ENCODE measurements at regions not wholly inside any gene's neighbourhood (a gene's known extent, or its start where the extent isn't known, plus 50 kb on each side); places are given as distances from the start of the nearest gene placed in this dataset.

DNA sequence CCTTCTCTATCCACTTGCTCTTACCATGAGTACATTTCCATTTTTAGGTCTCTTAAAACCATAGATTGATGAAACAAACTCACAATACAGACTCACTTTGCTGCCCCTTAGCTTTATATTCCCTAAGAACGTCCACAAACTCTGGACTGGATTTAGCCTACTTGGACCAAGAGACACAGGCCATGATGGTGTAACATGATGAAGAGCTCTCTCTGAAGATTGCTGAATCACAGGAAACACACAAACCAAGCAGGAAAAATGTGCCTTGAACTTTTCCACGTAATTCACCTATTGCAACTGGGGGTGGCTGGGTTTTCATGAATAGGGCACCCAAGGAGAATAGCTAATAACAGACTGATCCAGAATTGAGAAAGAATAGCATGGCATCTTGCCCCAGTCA lies 201.7 kb upstream of the RBBP8 start:
- DNase-seq (ENCODE audit: low read depth) = no peak
- TF ChIP-seq, protein P1, sequence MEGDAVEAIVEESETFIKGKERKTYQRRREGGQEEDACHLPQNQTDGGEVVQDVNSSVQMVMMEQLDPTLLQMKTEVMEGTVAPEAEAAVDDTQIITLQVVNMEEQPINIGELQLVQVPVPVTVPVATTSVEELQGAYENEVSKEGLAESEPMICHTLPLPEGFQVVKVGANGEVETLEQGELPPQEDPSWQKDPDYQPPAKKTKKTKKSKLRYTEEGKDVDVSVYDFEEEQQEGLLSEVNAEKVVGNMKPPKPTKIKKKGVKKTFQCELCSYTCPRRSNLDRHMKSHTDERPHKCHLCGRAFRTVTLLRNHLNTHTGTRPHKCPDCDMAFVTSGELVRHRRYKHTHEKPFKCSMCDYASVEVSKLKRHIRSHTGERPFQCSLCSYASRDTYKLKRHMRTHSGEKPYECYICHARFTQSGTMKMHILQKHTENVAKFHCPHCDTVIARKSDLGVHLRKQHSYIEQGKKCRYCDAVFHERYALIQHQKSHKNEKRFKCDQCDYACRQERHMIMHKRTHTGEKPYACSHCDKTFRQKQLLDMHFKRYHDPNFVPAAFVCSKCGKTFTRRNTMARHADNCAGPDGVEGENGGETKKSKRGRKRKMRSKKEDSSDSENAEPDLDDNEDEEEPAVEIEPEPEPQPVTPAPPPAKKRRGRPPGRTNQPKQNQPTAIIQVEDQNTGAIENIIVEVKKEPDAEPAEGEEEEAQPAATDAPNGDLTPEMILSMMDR (IDR thresholded peaks at IDR 0.05; ENCODE audit: low read depth, low read length, missing control alignments) = no peak
- H3K4me3 ChIP-seq (ENCODE audit: low read depth, low read length) = no peak overlapping the region

DNA sequence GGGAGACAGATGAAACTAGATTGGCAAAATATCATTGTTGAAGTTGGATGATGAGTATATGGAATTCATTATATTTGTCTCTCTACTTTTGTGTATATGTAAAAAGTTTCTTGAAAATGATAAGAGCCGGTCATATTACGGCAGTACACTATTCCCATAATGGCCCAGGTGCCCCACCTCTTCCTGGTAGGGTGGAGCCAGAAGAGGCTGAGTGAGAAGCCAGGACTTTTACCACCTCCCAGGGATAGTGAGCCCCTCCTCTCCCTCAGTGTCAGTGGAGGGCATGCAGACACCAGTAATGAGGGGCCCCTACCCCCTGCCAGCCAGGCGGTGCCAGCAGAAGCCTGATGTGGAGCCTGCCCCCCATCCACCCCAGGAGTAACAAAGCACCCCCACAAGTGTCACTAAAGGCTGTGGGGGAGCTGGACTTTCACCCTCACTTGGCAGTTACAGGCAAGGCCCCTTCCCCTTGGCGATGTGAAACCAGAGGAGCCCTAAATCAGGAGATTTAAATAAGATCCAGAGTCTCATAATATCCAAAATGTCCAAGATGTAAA lies 198.9 kb upstream of the RBBP8 start:
- no peak for DNase-seq (ENCODE audit: low read depth)
- TF ChIP-seq, protein P1 (IDR thresholded peaks at IDR 0.05; ENCODE audit: low read depth, low read length, missing control alignments) = no peak
- no peak overlapping the region for H3K4me3 ChIP-seq (ENCODE audit: low read depth, low read length)

DNA sequence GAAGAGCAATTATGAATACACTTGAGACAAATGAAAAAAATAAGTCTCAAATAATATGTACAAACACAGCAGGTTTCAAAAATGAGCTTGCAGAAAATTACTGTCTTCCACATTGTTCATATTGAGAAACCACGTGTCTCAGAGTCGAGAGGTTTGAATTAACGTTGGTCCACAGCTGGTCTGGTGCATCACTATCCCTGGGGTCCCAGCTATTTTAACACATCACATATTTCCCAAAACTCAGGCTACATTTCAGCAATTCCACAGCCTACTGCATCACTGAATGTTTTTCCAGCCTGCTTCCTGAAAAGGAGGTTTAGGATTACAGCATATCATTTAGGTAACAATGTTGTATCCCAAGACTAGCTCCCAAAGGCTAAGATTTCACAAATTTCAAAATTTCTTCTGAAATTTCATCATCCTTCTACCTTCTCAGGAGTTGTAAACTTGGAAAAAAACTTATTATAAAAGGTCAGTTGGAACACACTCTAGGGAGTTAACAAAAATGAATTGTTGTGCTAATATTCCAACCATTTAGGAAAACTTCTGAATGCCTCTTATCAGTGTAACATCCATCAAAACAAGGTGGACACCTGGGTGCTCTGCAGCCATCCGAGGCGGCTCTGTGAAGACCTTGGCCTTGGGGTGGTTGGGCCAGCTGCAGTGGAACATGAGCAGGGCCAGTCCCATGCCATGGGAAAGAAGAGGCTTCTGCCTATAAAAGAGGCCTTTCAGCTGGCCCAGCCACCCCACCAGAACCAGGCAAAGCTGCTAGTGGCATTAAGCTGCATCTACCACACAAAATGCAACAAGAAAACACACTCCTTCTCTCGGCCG lies 198.1 kb upstream of the RBBP8 start:
- TF ChIP-seq, protein P1 (IDR thresholded peaks at IDR 0.05; ENCODE audit: low read depth, low read length, missing control alignments) = no peak
- DNase-seq (ENCODE audit: low read depth) = no peak
- no peak overlapping the region for H3K4me3 ChIP-seq (ENCODE audit: low read depth, low read length)

DNA sequence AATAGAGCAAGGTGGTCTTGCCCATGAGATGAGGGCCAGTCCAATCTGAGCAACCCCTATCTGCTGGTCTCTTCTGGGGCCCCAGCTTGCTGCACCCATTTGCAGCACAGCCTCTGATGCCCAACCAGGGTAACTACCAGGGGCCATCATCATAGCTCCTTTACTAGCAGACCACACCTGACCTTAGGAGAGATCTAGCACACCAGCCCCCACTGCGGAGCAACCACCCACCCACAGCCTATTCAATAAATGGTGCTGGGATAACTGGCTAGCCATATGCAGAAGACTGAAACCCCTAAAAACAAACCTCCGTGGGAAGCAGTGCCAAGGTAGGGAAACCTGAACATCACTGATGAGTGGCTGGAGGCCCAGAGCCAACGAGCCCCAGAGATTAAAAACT lies 196.1 kb upstream of the RBBP8 start:
- TF ChIP-seq, protein P1 (IDR thresholded peaks at IDR 0.05; ENCODE audit: low read depth, low read length, missing control alignments) = no peak
- no peak for DNase-seq (ENCODE audit: low read depth)
- H3K4me3 ChIP-seq (ENCODE audit: low read depth, low read length) = no peak overlapping the region

DNA sequence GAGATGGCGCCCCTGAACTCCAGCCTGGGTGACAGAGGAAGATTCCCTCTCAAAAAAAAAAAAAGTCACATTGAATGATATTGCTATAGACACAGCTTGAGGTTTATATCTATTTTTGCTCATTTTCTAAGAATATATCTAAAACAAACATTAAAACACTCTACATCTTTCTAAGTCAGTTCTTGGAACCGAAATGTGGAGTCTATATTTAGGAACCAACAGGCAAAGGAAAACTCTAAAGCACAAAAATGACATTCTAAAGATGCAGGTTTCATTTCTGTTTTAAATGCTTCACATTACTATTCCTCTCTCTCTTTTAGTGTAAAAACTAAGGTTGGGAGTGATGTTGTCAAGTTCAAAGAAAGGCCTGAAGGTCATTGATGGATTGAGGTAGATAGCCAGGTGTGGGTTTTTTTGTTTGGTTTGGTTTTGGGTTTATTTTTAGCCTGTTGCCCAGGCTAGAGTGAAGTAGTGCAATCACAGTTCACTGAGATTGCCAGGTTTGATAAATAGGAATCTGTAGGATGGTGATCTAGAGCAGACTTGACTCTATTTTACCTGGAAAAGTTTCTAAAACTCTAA lies 194.0 kb upstream of the RBBP8 start:
- H3K4me3 ChIP-seq (ENCODE audit: low read depth, low read length) = no peak overlapping the region
- no peak for DNase-seq (ENCODE audit: low read depth)
- TF ChIP-seq, protein P1 (IDR thresholded peaks at IDR 0.05; ENCODE audit: low read depth, low read length, missing control alignments) = no peak

DNA sequence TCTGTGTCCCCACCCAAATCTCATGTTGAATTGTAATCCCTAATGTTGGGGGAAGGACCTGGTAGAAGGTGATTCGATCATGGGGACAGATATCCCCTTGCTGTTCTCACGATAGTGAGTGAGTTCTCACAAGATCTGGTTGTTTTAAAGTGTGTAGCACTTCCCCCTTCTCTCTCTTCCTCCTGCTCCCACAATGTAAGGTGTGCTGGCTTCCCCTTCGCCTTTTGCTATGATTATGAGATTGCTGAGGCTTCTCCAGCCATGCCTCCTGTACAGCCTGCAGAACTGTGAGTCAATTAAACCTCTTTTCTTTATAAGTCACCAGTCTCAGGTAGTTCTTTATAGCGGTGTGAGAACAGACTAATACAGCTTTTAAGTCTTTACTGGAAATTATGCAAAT lies 193.3 kb upstream of the RBBP8 start:
- TF ChIP-seq, protein P1 (IDR thresholded peaks at IDR 0.05; ENCODE audit: low read depth, low read length, missing control alignments) = no peak
- DNase-seq (ENCODE audit: low read depth) = no peak

More for the DNA sequence above, 193.3 kb upstream of the RBBP8 start:
- H3K4me3 ChIP-seq (ENCODE audit: low read depth, low read length) = no peak overlapping the region

All from GM12864 (cell line).